Gastrocnemius medialis (tissue), 4 donors: ENCODE measurements at regions not wholly inside any gene's neighbourhood (a gene's known extent, or its start where the extent isn't known, plus 50 kb on each side); places are given as distances from the start of the nearest gene placed in this dataset.

Source experiments
- CTCF ChIP-seq, 5 experiments: fragments of 450-650 bp in 3 of 5; fragments of 200-600 bp in 2 of 5; sonication (generic) in 2 of 5; IDR thresholded peaks in 4 of 5; conservative IDR thresholded peaks in 1 of 5; 1 replicate in 4 of 5; 2 replicates in 1 of 5; pipeline ENCODE4 v1.5.1; 2016 to 2019; ENCODE audit warnings: antibody characterized with exemption in 5 of 5, mild to moderate bottlenecking in 3 of 5, moderate library complexity in 3 of 5
- POLR2A ChIP-seq, 2 donors: fragments of 450-650 bp; IDR thresholded peaks; one replicate each; pipeline ENCODE4 v1.6.1; 2017; ENCODE audit warnings: antibody characterized with exemption in 2 of 2, mild to moderate bottlenecking in 2 of 2, moderate library complexity in 2 of 2

- TF ChIP-seq CTCF (IDR thresholded peaks at IDR 0.05 in 4 of 5, conservative IDR thresholded peaks at IDR 0.05 in 1 of 5) (no peak), POLR2A (IDR thresholded peaks at IDR 0.05) (no peak)
Observed at GRCh38 chr6:54441687-54442248, 133.5 kb downstream of the TINAG start.
